Naive thymus-derived CD8-positive, alpha-beta T cell (primary cell): ENCODE measurements at regions not wholly inside any gene's neighbourhood (a gene's known extent, or its start where the extent isn't known, plus 50 kb on each side); places are given as distances from the start of the nearest gene placed in this dataset.
"Not testable (repeated sequence)": the region's sequence is repeated elsewhere in the genome, so short reads cannot be mapped to it uniquely, and the experiment has no call there.

Source experiments
- ATAC-seq, 2 donors: fragments of 150-1000 bp; cut with Tn5 transposase in 1 of 2; sonication (Bioruptor Pico), chemical (Tn5 transposase) in 1 of 2; 1 replicate in 1 of 2; 2 replicates in 1 of 2; pipeline ENCODE4 v1.10.0; 2021; ENCODE audit warnings: mild to moderate bottlenecking in 2 of 2, moderate library complexity in 2 of 2
- POLR2A ChIA-PET: fragments of 350-600 bp; sonication (Branson Sonifier 250); formaldehyde crosslinking; loops from one replicate; lab custom pipeline; 2021; ENCODE audit warnings: antibody characterized with exemption; lab: Charles Lee
- DNase-seq, 10 donors: peaks; one replicate each; pipeline versions ENCODE4 v3.0.0 to v3.0.0-alpha.2; 2020 to 2022
- H3K27ac Mint-ChIP-seq, 10 donors: one replicate each; pipeline ENCODE4 v1.8.0; 2020 to 2022; ENCODE audit warnings: mild to moderate bottlenecking in 10 of 10, mixed read lengths in 10 of 10, moderate library complexity in 4 of 10, inconsistent platforms in 1 of 10
- H3K27me3 Mint-ChIP-seq, 5 donors: one replicate each; pipeline ENCODE4 v1.8.0; 2021 to 2022; ENCODE audit warnings: mixed read lengths in 5 of 5
- H3K36me3 Mint-ChIP-seq, 3 donors: one replicate each; pipeline ENCODE4 v1.8.0; 2020 to 2022; ENCODE audit warnings: mixed read lengths in 3 of 3, mild to moderate bottlenecking in 2 of 3, inconsistent platforms in 1 of 3
- H3K4me1 Mint-ChIP-seq, 4 donors: one replicate each; pipeline ENCODE4 v1.8.0; 2021 to 2022; ENCODE audit warnings: mixed read lengths in 4 of 4
- H3K4me3 Mint-ChIP-seq, 10 donors: one replicate each; pipeline ENCODE4 v1.8.0; 2020 to 2022; ENCODE audit warnings: mild to moderate bottlenecking in 10 of 10, mixed read lengths in 10 of 10, moderate library complexity in 6 of 10, inconsistent platforms in 1 of 10
- H3K9me3 Mint-ChIP-seq, 9 donors: one replicate each; pipeline ENCODE4 v1.8.0; 2020 to 2022; ENCODE audit warnings: mixed read lengths in 9 of 9, mild to moderate bottlenecking in 3 of 9, inconsistent platforms in 1 of 9, moderate library complexity in 1 of 9

- H3K27me3 Mint-ChIP-seq: peaks cover 0 to 11% (median 6%) of the 10 kb centered on the region in 5 donors
- ATAC-seq (no peak), DNase-seq (no peak)
- no peaks in the 10 kb centered on the region for H3K4me1 Mint-ChIP-seq
- H3K9me3 Mint-ChIP-seq: peaks cover 0 to 6% (median 0%) of the 10 kb centered on the region in 9 donors
- H3K36me3 Mint-ChIP-seq: no peaks in the 10 kb centered on the region
- H3K4me3 Mint-ChIP-seq: no peak overlapping the region
- POLR2A ChIA-PET: no interaction called here
- no peak overlapping the region for H3K27ac Mint-ChIP-seq
Observed at GRCh38 chr18:41899535-41899934, 55.5 kb upstream of the PIK3C3 start.

DNA sequence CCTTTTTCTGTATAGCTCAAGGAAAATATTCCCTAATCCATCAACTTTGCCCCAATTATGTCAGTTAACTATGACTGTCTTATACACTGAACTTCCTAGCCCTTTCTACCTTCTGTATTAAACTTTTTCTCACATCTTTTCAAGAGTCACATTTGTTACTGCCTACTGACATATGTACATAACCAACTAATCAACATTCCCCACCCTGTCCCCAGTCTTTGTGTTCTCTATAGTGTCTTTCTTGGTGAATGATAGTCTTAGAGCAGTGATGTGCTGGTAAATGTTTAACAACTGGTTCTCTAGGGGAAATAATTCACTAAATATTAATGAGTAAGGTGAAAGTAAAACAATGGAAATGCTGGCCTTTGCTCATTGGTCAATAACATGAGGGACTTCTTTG is 61.6 kb upstream of the PIK3C3 start:
- no peak for DNase-seq
- peaks cover 0 to 20% (median 6%) of the 10 kb centered on the region in 5 donors for H3K27me3 Mint-ChIP-seq
- no peak overlapping the region for H3K4me3 Mint-ChIP-seq
- ATAC-seq: no peak
- H3K36me3 Mint-ChIP-seq: no peaks in the 10 kb centered on the region
- POLR2A ChIA-PET: no interaction called here
- no peak overlapping the region for H3K27ac Mint-ChIP-seq
- H3K9me3 Mint-ChIP-seq: peaks cover 0 to 6% (median 0%) of the 10 kb centered on the region in 9 donors
- H3K4me1 Mint-ChIP-seq: no peaks in the 10 kb centered on the region

DNA sequence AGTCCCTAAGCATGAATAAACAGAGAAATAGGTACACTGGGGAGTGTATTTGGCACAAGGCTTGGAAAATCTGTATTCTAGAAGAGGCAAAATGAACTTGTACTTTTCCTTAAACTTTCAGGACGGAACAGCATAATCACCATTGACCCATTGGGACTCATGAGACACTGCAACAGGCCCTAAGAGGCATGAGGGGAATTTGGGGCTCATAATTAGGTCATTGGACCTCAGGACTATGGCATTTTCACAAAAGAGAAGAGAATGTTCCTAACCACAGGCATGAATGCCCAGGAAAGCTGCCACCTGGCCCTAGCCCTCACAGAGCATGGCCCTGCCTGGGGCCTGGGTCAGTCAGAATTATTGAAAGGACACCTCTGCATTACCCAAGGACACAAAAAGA is 67.9 kb upstream of the PIK3C3 start:
- ATAC-seq (no peak), DNase-seq (no peak)
- H3K9me3 Mint-ChIP-seq: no peaks in the 10 kb centered on the region
- no peaks in the 10 kb centered on the region for H3K4me1 Mint-ChIP-seq
- H3K36me3 Mint-ChIP-seq: no peaks in the 10 kb centered on the region
- no peak overlapping the region for H3K27ac Mint-ChIP-seq
- POLR2A ChIA-PET: no interaction called here
- H3K4me3 Mint-ChIP-seq: no peak overlapping the region
- peaks cover 0 to 9% (median 0%) of the 10 kb centered on the region in 5 donors for H3K27me3 Mint-ChIP-seq

DNA sequence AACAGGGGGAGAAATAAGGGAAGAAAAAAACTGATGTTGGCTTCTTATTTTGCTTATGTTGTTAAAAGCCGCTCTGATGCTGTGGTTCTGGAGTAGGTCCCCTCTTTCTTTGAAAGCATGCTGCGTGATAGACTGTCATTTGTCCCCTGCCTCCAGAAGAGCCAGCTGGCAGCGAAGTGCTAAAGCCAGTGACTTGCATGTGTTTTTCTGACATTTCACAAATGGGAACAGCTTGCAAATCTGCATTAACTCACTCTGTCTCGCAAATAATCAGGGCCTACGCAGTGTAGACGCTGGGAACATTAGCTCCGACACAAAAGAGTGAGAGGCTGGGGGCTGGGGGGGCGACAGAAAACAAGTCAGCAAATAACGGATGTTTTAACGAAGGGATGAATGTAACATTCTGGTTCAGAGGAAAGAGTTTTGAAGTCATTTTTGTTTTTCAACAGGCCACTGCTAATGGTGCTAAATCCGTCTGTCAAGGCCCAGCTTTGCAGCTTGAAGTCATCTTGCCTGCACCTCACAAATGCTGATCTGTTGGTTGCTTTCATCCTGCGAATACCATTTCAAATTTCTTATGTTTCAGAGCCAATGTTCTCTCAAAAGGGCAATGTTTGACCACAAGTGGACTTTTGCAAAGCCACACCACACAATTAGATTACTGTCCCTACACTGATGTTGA is 68.8 kb upstream of the PIK3C3 start:
- no peak for DNase-seq
- H3K9me3 Mint-ChIP-seq: no peaks in the 10 kb centered on the region
- H3K4me1 Mint-ChIP-seq: no peaks in the 10 kb centered on the region
- no peak overlapping the region for H3K4me3 Mint-ChIP-seq
- no peak overlapping the region for H3K27ac Mint-ChIP-seq
- no peaks in the 10 kb centered on the region for H3K36me3 Mint-ChIP-seq
- ATAC-seq: no peak
- POLR2A ChIA-PET: no interaction called here
- peaks cover 0 to under 1% (median 0%) of the 10 kb centered on the region in 5 donors for H3K27me3 Mint-ChIP-seq

- Mint-ChIP-seq H3K9me3 (no peaks in the 10 kb centered on the region), H3K4me3 (no peak overlapping the region), H3K4me1 (no peaks in the 10 kb centered on the region), H3K36me3 (no peaks in the 10 kb centered on the region), H3K27me3 (peaks cover 0 to 2% (median 0%) of the 10 kb centered on the region in 5 donors), H3K27ac (no peak overlapping the region)
- DNase-seq (no peak), ATAC-seq (no peak)
- POLR2A ChIA-PET: no interaction called here
Observed at GRCh38 chr18:41881285-41881684, 73.7 kb upstream of the PIK3C3 start.

- DNase-seq (no peak), ATAC-seq (no peak)
- H3K27ac Mint-ChIP-seq: no peak overlapping the region
- POLR2A ChIA-PET: no interaction called here
- H3K4me1 Mint-ChIP-seq: no peaks in the 10 kb centered on the region
- no peaks in the 10 kb centered on the region for H3K36me3 Mint-ChIP-seq
- no peak overlapping the region for H3K4me3 Mint-ChIP-seq
- H3K27me3 Mint-ChIP-seq: peaks cover 0 to 8% (median 2%) of the 10 kb centered on the region in 5 donors
- no peaks in the 10 kb centered on the region for H3K9me3 Mint-ChIP-seq
Observed at GRCh38 chr18:41879256-41879655, 75.8 kb upstream of the PIK3C3 start.

GRCh38 chr18:41875094-41875780 is 79.8 kb upstream of the PIK3C3 start:
- Mint-ChIP-seq H3K4me3 (no peak overlapping the region), H3K27me3 (peaks cover 0 to 20% (median 2%) of the 10 kb centered on the region in 5 donors), H3K4me1 (no peaks in the 10 kb centered on the region), H3K27ac (peak overlapping the region in 1 of 10 donors; percentile 76), H3K9me3 (peaks cover 0 to 2% (median 0%) of the 10 kb centered on the region in 9 donors), H3K36me3 (no peaks in the 10 kb centered on the region)
- POLR2A ChIA-PET: no interaction called here
- DNase-seq (no peak), ATAC-seq (no peak)

GRCh38 chr18:41873730-41874129 is 81.3 kb upstream of the PIK3C3 start:
- peaks cover 0 to 2% (median 0%) of the 10 kb centered on the region in 9 donors for H3K9me3 Mint-ChIP-seq
- H3K27me3 Mint-ChIP-seq: peaks cover 0 to 20% (median 2%) of the 10 kb centered on the region in 5 donors
- no peak overlapping the region for H3K27ac Mint-ChIP-seq
- ATAC-seq: no peak
- no peaks in the 10 kb centered on the region for H3K4me1 Mint-ChIP-seq
- DNase-seq: no peak
- no peak overlapping the region for H3K4me3 Mint-ChIP-seq
- POLR2A ChIA-PET: no interaction called here
- H3K36me3 Mint-ChIP-seq: no peaks in the 10 kb centered on the region

DNA sequence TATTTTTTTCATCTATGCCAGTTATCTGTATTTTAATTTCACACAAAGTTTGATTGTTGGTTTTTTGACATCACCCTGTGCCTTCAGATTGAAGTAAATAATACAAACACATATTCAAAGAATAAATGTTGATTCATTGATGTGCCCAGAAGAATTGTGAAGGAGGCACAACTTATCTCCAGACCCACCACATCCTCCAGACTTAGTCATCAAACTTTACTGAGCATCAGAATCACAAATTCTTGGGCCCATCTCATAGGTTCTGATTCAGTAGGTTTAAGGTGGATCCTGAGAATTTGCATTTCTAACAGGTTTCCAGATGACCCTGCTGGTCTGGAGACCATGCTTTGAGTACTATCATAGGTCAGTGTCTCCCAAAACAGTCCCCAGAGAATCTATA is 82.8 kb upstream of the PIK3C3 start:
- no peak overlapping the region for H3K4me3 Mint-ChIP-seq
- no peaks in the 10 kb centered on the region for H3K4me1 Mint-ChIP-seq
- ATAC-seq: no peak
- H3K27ac Mint-ChIP-seq: no peak overlapping the region
- H3K27me3 Mint-ChIP-seq: peaks cover 0 to 20% (median 4%) of the 10 kb centered on the region in 5 donors
- DNase-seq: no peak
- POLR2A ChIA-PET: interaction anchor here (0.7 kb wide), 1 partner anchor 532 kb away, joined by 3 read pairs; no protein-coding TSS in a partner anchor
- peaks cover 0 to 2% (median 0%) of the 10 kb centered on the region in 9 donors for H3K9me3 Mint-ChIP-seq
- no peaks in the 10 kb centered on the region for H3K36me3 Mint-ChIP-seq

GRCh38 chr18:41871229-41872000 is 83.6 kb upstream of the PIK3C3 start:
- ATAC-seq: no peak
- Mint-ChIP-seq H3K4me3 (no peak overlapping the region), H3K36me3 (no peaks in the 10 kb centered on the region), H3K27me3 (peaks cover 0 to 20% (median 4%) of the 10 kb centered on the region in 5 donors), H3K9me3 (peaks cover 0 to 2% (median 0%) of the 10 kb centered on the region in 9 donors), H3K4me1 (no peaks in the 10 kb centered on the region), H3K27ac (no peak overlapping the region)
- POLR2A ChIA-PET: no interaction called here
- DNase-seq: no peak

GRCh38 chr18:41870817-41871216 is 84.2 kb upstream of the PIK3C3 start:
- no peaks in the 10 kb centered on the region for H3K36me3 Mint-ChIP-seq
- peaks cover 0 to 2% (median 0%) of the 10 kb centered on the region in 9 donors for H3K9me3 Mint-ChIP-seq
- no peak overlapping the region for H3K27ac Mint-ChIP-seq
- peaks cover 0 to 20% (median 4%) of the 10 kb centered on the region in 5 donors for H3K27me3 Mint-ChIP-seq
- no peak for ATAC-seq
- H3K4me1 Mint-ChIP-seq: no peaks in the 10 kb centered on the region
- DNase-seq: no peak
- POLR2A ChIA-PET: no interaction called here
- H3K4me3 Mint-ChIP-seq: no peak overlapping the region

DNA sequence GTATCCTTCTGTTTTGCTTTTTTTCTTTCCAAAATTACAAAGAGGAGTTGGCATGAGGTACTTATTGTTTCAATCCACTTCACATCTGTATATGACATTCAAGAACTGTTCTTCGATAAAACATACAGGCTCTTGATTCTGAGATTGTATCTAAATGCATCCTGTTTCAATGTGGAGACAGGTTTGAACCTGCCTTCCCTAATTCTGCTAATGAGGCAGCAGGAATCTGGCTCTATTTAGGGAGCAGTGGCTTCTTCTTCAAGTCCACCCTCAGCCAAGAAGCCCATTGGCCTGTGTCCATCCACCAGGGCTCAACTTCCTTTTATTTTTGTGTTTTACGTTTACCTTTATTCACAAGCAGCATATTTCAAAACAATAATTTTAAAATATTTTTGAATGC is 84.8 kb upstream of the PIK3C3 start:
- no peak for ATAC-seq
- no peaks in the 10 kb centered on the region for H3K4me1 Mint-ChIP-seq
- peaks cover 0 to 20% (median 4%) of the 10 kb centered on the region in 5 donors for H3K27me3 Mint-ChIP-seq
- peaks cover 0 to 2% (median 0%) of the 10 kb centered on the region in 9 donors for H3K9me3 Mint-ChIP-seq
- POLR2A ChIA-PET: interaction anchor here (0.6 kb wide), 1 partner anchor 1451 kb away, joined by 3 read pairs; no protein-coding TSS in a partner anchor
- no peaks in the 10 kb centered on the region for H3K36me3 Mint-ChIP-seq
- no peak overlapping the region for H3K27ac Mint-ChIP-seq
- H3K4me3 Mint-ChIP-seq: no peak overlapping the region
- DNase-seq: no peak

DNA sequence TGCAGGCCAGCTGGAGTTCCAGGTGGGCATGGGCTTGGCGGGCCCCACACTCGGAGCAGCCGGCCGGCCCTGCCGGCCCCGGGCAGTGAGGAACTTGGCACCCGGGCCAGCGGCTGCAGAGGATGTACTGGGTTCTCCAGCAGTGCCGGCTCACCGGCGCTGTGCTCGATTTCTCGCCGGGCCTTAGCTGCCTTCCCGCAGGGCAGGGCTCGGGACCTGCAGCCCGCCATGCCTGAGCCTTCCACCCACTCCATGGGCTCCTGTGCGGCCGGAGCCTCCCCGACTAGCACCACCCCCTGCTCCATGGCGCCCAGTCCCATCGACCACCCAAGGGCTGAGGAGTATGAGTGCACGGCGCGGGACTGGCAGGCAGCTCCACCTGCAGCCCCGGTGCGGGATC is 89.2 kb upstream of the PIK3C3 start:
- H3K9me3 Mint-ChIP-seq, DNase-seq, H3K4me3 Mint-ChIP-seq, ATAC-seq, H3K27me3 Mint-ChIP-seq, H3K36me3 Mint-ChIP-seq, H3K4me1 Mint-ChIP-seq, H3K27ac Mint-ChIP-seq, POLR2A ChIA-PET: not testable (repeated sequence)
